ENCODE measurements at regions not wholly inside any gene's neighbourhood (a gene's known extent, or its start where the extent isn't known, plus 50 kb on each side); places are given as distances from the start of the nearest gene placed in this dataset.

GRCh38 chr5:56321236-56321881, 88.2 kb upstream of the ANKRD55 start:
- Histone ChIP-seq H3K9me3 (ENCODE audit: insufficient read depth, low read depth, low read length) (no peaks in the 10 kb centered on the region), H3K14ac (ENCODE audit: low read length) (no peak overlapping the region), H3K9ac (ENCODE audit: low read length) (no peak overlapping the region), H3K27me3 (ENCODE audit: insufficient read depth, low read length) (no peaks in the 10 kb centered on the region), H3K4me2 (ENCODE audit: low read length) (no peak overlapping the region), H3K79me1 (ENCODE audit: low read length) (peaks cover 26% of the 10 kb centered on the region), H4K91ac (ENCODE audit: low read depth, low read length) (peak overlapping the region; percentile 39), H2BK120ac (ENCODE audit: insufficient read depth, low read length, poor library complexity) (no peak overlapping the region), H3K4me3 (ENCODE audit: low read depth, low read length) (no peak overlapping the region), H3K23ac (ENCODE audit: low read length) (no peak overlapping the region), H4K12ac (ENCODE audit: low read depth, low read length) (no peak overlapping the region), H3K4ac (ENCODE audit: low read depth, low read length) (no peak overlapping the region), H2AK5ac (ENCODE audit: low read length) (peak overlapping the region; percentile 71), H3K27ac (ENCODE audit: low read depth, low read length) (no peak overlapping the region), H3K18ac (ENCODE audit: low read length) (no peak overlapping the region), H3K4me1 (ENCODE audit: control insufficient read depth in 1 of 2, insufficient read depth in 2 of 2, low read length in 2 of 2) (peaks cover 7 to 20% of the 10 kb centered on the region in 2 experiments), H2BK12ac (ENCODE audit: low read length) (peak overlapping the region; percentile 89), H3K36me3 (ENCODE audit: control insufficient read depth in 1 of 2, insufficient read depth in 2 of 2, low read length in 2 of 2) (no peaks in the 10 kb centered on the region), H2BK5ac (ENCODE audit: low read depth, low read length, poor library complexity) (no peak overlapping the region), H4K8ac (ENCODE audit: low read depth, low read length) (no peak overlapping the region), H2AFZ (ENCODE audit: insufficient read depth, low read length, poor library complexity) (no peak overlapping the region), H3K79me2 (ENCODE audit: control insufficient read depth, insufficient read depth, low read length, poor library complexity) (no peaks in the 10 kb centered on the region)
- WGBS (ENCODE audit: extremely low coverage, insufficient coverage, insufficient read length): no CpG with 5 or more reads among the region's 10 CpGs
- no peak for DNase-seq

- H3K4ac ChIP-seq (ENCODE audit: low read depth, low read length): peak overlapping the region; percentile 13
- peak overlapping the region; percentile 1 for H2BK12ac ChIP-seq (ENCODE audit: low read length)
- no peak overlapping the region for H3K4me3 ChIP-seq (ENCODE audit: low read depth, low read length)
- H3K9ac ChIP-seq (ENCODE audit: low read length): no peak overlapping the region
- H3K4me2 ChIP-seq (ENCODE audit: low read length): no peak overlapping the region
- no peak overlapping the region for H3K27ac ChIP-seq (ENCODE audit: low read depth, low read length)
- no peaks in the 10 kb centered on the region for H3K36me3 ChIP-seq (ENCODE audit: control insufficient read depth in 1 of 2, insufficient read depth in 2 of 2, low read length in 2 of 2)
- H4K8ac ChIP-seq (ENCODE audit: low read depth, low read length): no peak overlapping the region
- H3K4me1 ChIP-seq (ENCODE audit: control insufficient read depth in 1 of 2, insufficient read depth in 2 of 2, low read length in 2 of 2): peaks cover 7 to 19% of the 10 kb centered on the region in 2 experiments
- H2AFZ ChIP-seq (ENCODE audit: insufficient read depth, low read length, poor library complexity): no peak overlapping the region
- no peaks in the 10 kb centered on the region for H3K9me3 ChIP-seq (ENCODE audit: insufficient read depth, low read depth, low read length)
- H2AK5ac ChIP-seq (ENCODE audit: low read length): no peak overlapping the region
- no peak overlapping the region for H3K14ac ChIP-seq (ENCODE audit: low read length)
- no peaks in the 10 kb centered on the region for H3K27me3 ChIP-seq (ENCODE audit: insufficient read depth, low read length)
- no peaks in the 10 kb centered on the region for H3K79me2 ChIP-seq (ENCODE audit: control insufficient read depth, insufficient read depth, low read length, poor library complexity)
- no CpG with 5 or more reads among the region's 3 CpGs for WGBS (ENCODE audit: extremely low coverage, insufficient coverage, insufficient read length)
- H3K23ac ChIP-seq (ENCODE audit: low read length): no peak overlapping the region
- no peak for DNase-seq
- H4K12ac ChIP-seq (ENCODE audit: low read depth, low read length): no peak overlapping the region
- H2BK5ac ChIP-seq (ENCODE audit: low read depth, low read length, poor library complexity): no peak overlapping the region
- no peak overlapping the region for H2BK120ac ChIP-seq (ENCODE audit: insufficient read depth, low read length, poor library complexity)
- peaks cover 24% of the 10 kb centered on the region for H3K79me1 ChIP-seq (ENCODE audit: low read length)
- no peak overlapping the region for H3K18ac ChIP-seq (ENCODE audit: low read length)
- H4K91ac ChIP-seq (ENCODE audit: low read depth, low read length): peak overlapping the region; percentile 0
These were observed 87.6 kb upstream of the ANKRD55 start for GRCh38 chr5:56320686-56321085.

GRCh38 chr5:56319526-56320181, 86.5 kb upstream of the ANKRD55 start:
- no CpG with 5 or more reads among the region's 19 CpGs for WGBS (ENCODE audit: extremely low coverage, insufficient coverage, insufficient read length)
- H3K36me3 ChIP-seq (ENCODE audit: control insufficient read depth in 1 of 2, insufficient read depth in 2 of 2, low read length in 2 of 2): no peaks in the 10 kb centered on the region
- no peak overlapping the region for H3K4me2 ChIP-seq (ENCODE audit: low read length)
- peak overlapping the region; percentile 85 for H2BK12ac ChIP-seq (ENCODE audit: low read length)
- H3K27me3 ChIP-seq (ENCODE audit: insufficient read depth, low read length): no peaks in the 10 kb centered on the region
- H3K79me2 ChIP-seq (ENCODE audit: control insufficient read depth, insufficient read depth, low read length, poor library complexity): no peaks in the 10 kb centered on the region
- peak overlapping the region; percentile 81 for H3K27ac ChIP-seq (ENCODE audit: low read depth, low read length)
- peak overlapping the region; percentile 86 for H4K91ac ChIP-seq (ENCODE audit: low read depth, low read length)
- H3K9ac ChIP-seq (ENCODE audit: low read length): no peak overlapping the region
- H3K4me1 ChIP-seq (ENCODE audit: control insufficient read depth in 1 of 2, insufficient read depth in 2 of 2, low read length in 2 of 2): peaks cover 11 to 19% of the 10 kb centered on the region in 2 experiments
- no peak overlapping the region for H3K4me3 ChIP-seq (ENCODE audit: low read depth, low read length)
- peak overlapping the region; percentile 73 for H3K14ac ChIP-seq (ENCODE audit: low read length)
- H3K4ac ChIP-seq (ENCODE audit: low read depth, low read length): peak overlapping the region; percentile 41
- peak overlapping the region; percentile 73 for H3K18ac ChIP-seq (ENCODE audit: low read length)
- H3K79me1 ChIP-seq (ENCODE audit: low read length): peaks cover 24% of the 10 kb centered on the region
- peak overlapping the region; percentile 81 for H2BK5ac ChIP-seq (ENCODE audit: low read depth, low read length, poor library complexity)
- peak overlapping the region; percentile 10 for H2BK120ac ChIP-seq (ENCODE audit: insufficient read depth, low read length, poor library complexity)
- no peak overlapping the region for H2AFZ ChIP-seq (ENCODE audit: insufficient read depth, low read length, poor library complexity)
- peak overlapping the region; percentile 95 for H2AK5ac ChIP-seq (ENCODE audit: low read length)
- H3K23ac ChIP-seq (ENCODE audit: low read length): no peak overlapping the region
- DNase-seq: peak; percentile 27 to 52
- H3K9me3 ChIP-seq (ENCODE audit: insufficient read depth, low read depth, low read length): no peaks in the 10 kb centered on the region
- H4K8ac ChIP-seq (ENCODE audit: low read depth, low read length): peak overlapping the region; percentile 66
- peak overlapping the region; percentile 60 for H4K12ac ChIP-seq (ENCODE audit: low read depth, low read length)

GRCh38 chr5:56317923-56318561, 84.9 kb upstream of the ANKRD55 start:
- Histone ChIP-seq H2AK5ac (ENCODE audit: low read length) (peak overlapping the region; percentile 62), H3K23ac (ENCODE audit: low read length) (no peak overlapping the region), H2BK12ac (ENCODE audit: low read length) (peak overlapping the region; percentile 24), H3K4me3 (ENCODE audit: low read depth, low read length) (no peak overlapping the region), H2BK5ac (ENCODE audit: low read depth, low read length, poor library complexity) (peak overlapping the region; percentile 54), H4K12ac (ENCODE audit: low read depth, low read length) (no peak overlapping the region), H3K27me3 (ENCODE audit: insufficient read depth, low read length) (no peaks in the 10 kb centered on the region), H3K4me2 (ENCODE audit: low read length) (no peak overlapping the region), H2BK120ac (ENCODE audit: insufficient read depth, low read length, poor library complexity) (peak overlapping the region; percentile 52), H3K18ac (ENCODE audit: low read length) (no peak overlapping the region), H3K27ac (ENCODE audit: low read depth, low read length) (no peak overlapping the region), H3K79me1 (ENCODE audit: low read length) (peaks cover 29% of the 10 kb centered on the region), H4K91ac (ENCODE audit: low read depth, low read length) (no peak overlapping the region), H2AFZ (ENCODE audit: insufficient read depth, low read length, poor library complexity) (no peak overlapping the region), H3K4ac (ENCODE audit: low read depth, low read length) (no peak overlapping the region), H3K79me2 (ENCODE audit: control insufficient read depth, insufficient read depth, low read length, poor library complexity) (no peaks in the 10 kb centered on the region), H3K9me3 (ENCODE audit: insufficient read depth, low read depth, low read length) (no peaks in the 10 kb centered on the region), H3K4me1 (ENCODE audit: control insufficient read depth in 1 of 2, insufficient read depth in 2 of 2, low read length in 2 of 2) (peaks cover 14 to 22% of the 10 kb centered on the region in 2 experiments), H3K14ac (ENCODE audit: low read length) (peak overlapping the region; percentile 37), H4K8ac (ENCODE audit: low read depth, low read length) (no peak overlapping the region), H3K9ac (ENCODE audit: low read length) (no peak overlapping the region), H3K36me3 (ENCODE audit: control insufficient read depth in 1 of 2, insufficient read depth in 2 of 2, low read length in 2 of 2) (no peaks in the 10 kb centered on the region)
- no CpG with 5 or more reads among the region's 7 CpGs for WGBS (ENCODE audit: extremely low coverage, insufficient coverage, insufficient read length)
- peak in 1 of 2 donors; percentile 25 for DNase-seq
